ENCODE measurements at regions not wholly inside any gene's neighbourhood (a gene's known extent, or its start where the extent isn't known, plus 50 kb on each side); places are given as distances from the start of the nearest gene placed in this dataset.
A peak's percentile ranks its signal among the peaks of the same experiment; 100 is the strongest.

GRCh38 chr6:168155821-168156741 is 77.1 kb upstream of the FRMD1 start:
- DNase-seq, result peak; percentile 19
- H3K23me2 ChIP-seq (ENCODE audit: insufficient read length, low read depth, low read length, poor library complexity, severe bottlenecking), result no peaks in the 10 kb centered on the region
- no peaks in the 10 kb centered on the region for H3K79me2 ChIP-seq (ENCODE audit: insufficient read depth, low read length)
- H3K23ac ChIP-seq (ENCODE audit: insufficient read length, low read depth, low read length), result no peak overlapping the region
- no peak overlapping the region for H2AK5ac ChIP-seq (ENCODE audit: insufficient read length, low read length)
- no peak overlapping the region for H2BK120ac ChIP-seq (ENCODE audit: low read depth, low read length, poor library complexity, severe bottlenecking)
- H3K4me1 ChIP-seq (ENCODE audit: insufficient read depth, low read length), result peaks cover 6% of the 10 kb centered on the region; the same call in 1 of the 2 replicates
- no CpG with 5 or more reads among the region's 24 CpGs for WGBS (ENCODE audit: extremely low coverage, insufficient read length, low lambda C conversion rate)
- H3K27ac Mint-ChIP-seq, result no peak overlapping the region; a peak in 1 of 7 replicates
- H3K9ac ChIP-seq (ENCODE audit: extremely low read depth, insufficient read length, low read length), result no peak overlapping the region
- TF ChIP-seq CTCF (conservative IDR thresholded peaks at IDR 0.05), result no peak
- no peak overlapping the region for H3K4ac ChIP-seq (ENCODE audit: low read depth, low read length)
- no peaks in the 10 kb centered on the region; a peak in 1 of 7 replicates for H3K36me3 Mint-ChIP-seq (ENCODE audit: insufficient read depth in 1 of 3, low read depth in 3 of 3)
- no peak overlapping the region for H4K91ac ChIP-seq (ENCODE audit: insufficient read length, low read depth, low read length)
- H3K56ac ChIP-seq (ENCODE audit: insufficient read length, low read depth, low read length), result no peak overlapping the region
- H3K9me3 ChIP-seq (ENCODE audit: control insufficient read depth, low read depth, low read length), result no peaks in the 10 kb centered on the region
- H2BK20ac ChIP-seq (ENCODE audit: low read depth, low read length, poor library complexity, severe bottlenecking), result no peak overlapping the region
- no peak overlapping the region for H4K8ac ChIP-seq (replicated peaks; ENCODE audit: insufficient read length, low read depth, low read length)
- peaks cover 16% of the 10 kb centered on the region for H3K27me3 Mint-ChIP-seq (ENCODE audit: low read depth)
- H3K18ac ChIP-seq (ENCODE audit: insufficient read length, low read depth, low read length), result no peak overlapping the region
- no peak overlapping the region for H3K14ac ChIP-seq (ENCODE audit: insufficient read depth, low read length)
- no peaks in the 10 kb centered on the region for H3K9me3 Mint-ChIP-seq
- no peaks in the 10 kb centered on the region for H3K27me3 ChIP-seq (ENCODE audit: insufficient read depth, low read length)
- no peak overlapping the region for H2BK15ac ChIP-seq (ENCODE audit: low read depth, low read length)
- no peaks in the 10 kb centered on the region for H3K79me1 ChIP-seq (ENCODE audit: insufficient read depth, low read depth, low read length, poor library complexity, severe bottlenecking)
- H3K4me3 Mint-ChIP-seq, result no peak overlapping the region
- H3K27ac ChIP-seq (ENCODE audit: insufficient read length, low read depth, low read length), result no peak overlapping the region
- H3K4me2 ChIP-seq (ENCODE audit: insufficient read depth, insufficient read length, low read length), result no peak overlapping the region
- no peak overlapping the region for H2AFZ ChIP-seq (ENCODE audit: low read length)
- H2BK5ac ChIP-seq (ENCODE audit: insufficient read length, low read length), result no peak overlapping the region
- no peak overlapping the region for H4K5ac ChIP-seq (ENCODE audit: insufficient read length, low read depth, low read length)
- no peak overlapping the region for H3T11ph ChIP-seq (ENCODE audit: low read length)
- H4K20me1 ChIP-seq (ENCODE audit: control insufficient read depth, insufficient read depth, insufficient read length), result no peaks in the 10 kb centered on the region
- no peak overlapping the region for H2BK12ac ChIP-seq (ENCODE audit: insufficient read length, low read depth, low read length)
- peaks cover 51 to 57% of the 10 kb centered on the region in 2 experiments for H3K4me1 Mint-ChIP-seq
